ENCODE measurements at regions not wholly inside any gene's neighbourhood (a gene's known extent, or its start where the extent isn't known, plus 50 kb on each side); places are given as distances from the start of the nearest gene placed in this dataset.

- H3K9me3 ChIP-seq (ENCODE audit: control insufficient read depth, insufficient read depth, low read length), result no peaks in the 10 kb centered on the region
- H3K27ac ChIP-seq (ENCODE audit: low read depth, low read length), result no peak overlapping the region
- TF ChIP-seq CTCF (IDR thresholded peaks at IDR 0.05; ENCODE audit: low read depth, low read length), result no peak
- ChIA-PET POLR2A (no interaction called here), CTCF (no interaction called here)
- DNase-seq (ENCODE audit: low read depth, low spot score), result no peak
- no peak overlapping the region for H3K4me3 ChIP-seq (ENCODE audit: low read depth, low read length)
- no peaks in the 10 kb centered on the region for H3K27me3 ChIP-seq (ENCODE audit: control insufficient read depth, insufficient read depth, low read length)
Measured at GRCh38 chr9:87187656-87188055, 240.3 kb upstream of the GAS1 start.

DNA sequence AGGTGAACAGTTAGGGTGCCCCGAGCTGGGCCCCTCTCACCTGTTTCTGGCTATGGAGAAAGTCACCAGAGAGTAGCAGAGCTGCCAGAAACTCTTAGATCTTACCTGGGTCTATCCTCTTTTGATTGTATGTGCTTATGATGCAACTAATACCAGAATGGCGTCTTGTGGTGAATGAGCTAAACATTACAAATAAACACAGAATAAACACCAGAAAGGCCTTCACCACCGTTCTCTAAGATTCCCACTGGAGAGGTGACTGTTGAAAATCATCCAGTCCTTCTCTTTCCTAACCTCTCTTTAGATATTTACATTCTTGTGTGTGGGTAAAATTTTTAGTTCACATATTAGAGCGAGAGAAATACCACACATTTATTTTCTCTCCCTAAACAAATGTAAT is 241.7 kb upstream of the GAS1 start:
- no peak for TF ChIP-seq CTCF (IDR thresholded peaks at IDR 0.05; ENCODE audit: low read depth, low read length)
- ChIA-PET POLR2A (no interaction called here), CTCF (no interaction called here)
- no peak for DNase-seq (ENCODE audit: low read depth, low spot score)
- H3K27ac ChIP-seq (ENCODE audit: low read depth, low read length), result no peak overlapping the region
- no peaks in the 10 kb centered on the region for H3K27me3 ChIP-seq (ENCODE audit: control insufficient read depth, insufficient read depth, low read length)
- no peak overlapping the region for H3K4me3 ChIP-seq (ENCODE audit: low read depth, low read length)
- no peaks in the 10 kb centered on the region for H3K9me3 ChIP-seq (ENCODE audit: control insufficient read depth, insufficient read depth, low read length)

- Histone ChIP-seq H3K27me3 (ENCODE audit: control insufficient read depth, insufficient read depth, low read length) (no peaks in the 10 kb centered on the region), H3K27ac (ENCODE audit: low read depth, low read length) (no peak overlapping the region), H3K4me3 (ENCODE audit: low read depth, low read length) (no peak overlapping the region), H3K9me3 (ENCODE audit: control insufficient read depth, insufficient read depth, low read length) (no peaks in the 10 kb centered on the region)
- ChIA-PET POLR2A (no interaction called here), CTCF (no interaction called here)
- DNase-seq (ENCODE audit: low read depth, low spot score), result no peak
- no peak for TF ChIP-seq CTCF (IDR thresholded peaks at IDR 0.05; ENCODE audit: low read depth, low read length)
Measured at GRCh38 chr9:87193151-87193550, 245.8 kb upstream of the GAS1 start.

- Histone ChIP-seq H3K27me3 (ENCODE audit: control insufficient read depth, insufficient read depth, low read length) (no peaks in the 10 kb centered on the region), H3K27ac (ENCODE audit: low read depth, low read length) (peak overlapping the region; percentile 63), H3K4me3 (ENCODE audit: low read depth, low read length) (no peak overlapping the region), H3K9me3 (ENCODE audit: control insufficient read depth, insufficient read depth, low read length) (no peaks in the 10 kb centered on the region)
- TF ChIP-seq CTCF (IDR thresholded peaks at IDR 0.05; ENCODE audit: low read depth, low read length), result no peak
- POLR2A ChIA-PET, result interaction anchor here (1.0 kb wide), 1 partner anchor 247 kb away, joined by 3 read pairs; the partner anchor contains the start of gene GAS1
- DNase-seq (ENCODE audit: low read depth, low spot score), result peak; percentile 54
- CTCF ChIA-PET, result interaction anchor here (0.6 kb wide), 1 partner anchor 145 kb away, joined by 5 read pairs; no protein-coding TSS in a partner anchor
Measured at GRCh38 chr9:87193925-87194868, 246.9 kb upstream of the GAS1 start.

- no peak for DNase-seq (ENCODE audit: low read depth, low spot score)
- TF ChIP-seq CTCF (IDR thresholded peaks at IDR 0.05; ENCODE audit: low read depth, low read length), result no peak
- Histone ChIP-seq H3K9me3 (ENCODE audit: control insufficient read depth, insufficient read depth, low read length) (no peaks in the 10 kb centered on the region), H3K27me3 (ENCODE audit: control insufficient read depth, insufficient read depth, low read length) (no peaks in the 10 kb centered on the region), H3K4me3 (ENCODE audit: low read depth, low read length) (no peak overlapping the region), H3K27ac (ENCODE audit: low read depth, low read length) (no peak overlapping the region)
- CTCF ChIA-PET, result interaction anchor here (1.0 kb wide), 1 partner anchor 762 kb away, joined by 3 read pairs; no protein-coding TSS in a partner anchor
- POLR2A ChIA-PET, result no interaction called here
Measured at GRCh38 chr9:87195306-87195705, 248.0 kb upstream of the GAS1 start.
